GM10248 (cell line): ENCODE measurements at regions not wholly inside any gene's neighbourhood (a gene's known extent, or its start where the extent isn't known, plus 50 kb on each side); places are given as distances from the start of the nearest gene placed in this dataset.
"Not testable (repeated sequence)": the region's sequence is repeated elsewhere in the genome, so short reads cannot be mapped to it uniquely, and the experiment has no call there.

Experiments used
- CTCF ChIA-PET: fragments of 300-600 bp; sonication (Branson Sonifier 250); formaldehyde crosslinking; extraction: SDS; loops from one replicate; lab custom pipeline; 2021; ENCODE audit warnings: antibody characterized with exemption; lab: Yijun Ruan, JAX
- POLR2A ChIA-PET: fragments of 350-650 bp; sonication (Branson Sonifier 250); formaldehyde crosslinking; extraction: SDS; loops from one replicate; lab custom pipeline; 2020; ENCODE audit warnings: antibody characterized with exemption; lab: Yijun Ruan, JAX
- DNase-seq: peaks from one replicate; pipeline ENCODE4 v3.0.0; 2012; ENCODE audit errors: extremely low spot score
- CTCF ChIP-seq: IDR thresholded peaks from 2 replicates; pipeline ENCODE4 v1.5.1; 2012; ENCODE audit warnings: mild to moderate bottlenecking, low read depth; ENCODE audit errors: extremely low read depth, missing control alignments, control extremely low read depth

GRCh38 chr12:102643879-102644575 lies 163.7 kb upstream of the IGF1 start:
- no peak for TF ChIP-seq CTCF
- no peak for DNase-seq
- ChIA-PET CTCF (interaction anchor here (0.5 to 1.2 kb wide), 4 partner anchors 22 to 139 kb away, joined by 3 read pairs; no protein-coding TSS in a partner anchor), POLR2A (no interaction called here)

- no peak for TF ChIP-seq CTCF
- DNase-seq: no peak
- ChIA-PET CTCF (interaction anchor here (0.8 to 2.1 kb wide), 4 partner anchors 9 to 158 kb away, joined by 3 to 5 read pairs (median 4); no protein-coding TSS in a partner anchor), POLR2A (no interaction called here)
Observed at GRCh38 chr12:102642199-102642598, 161.8 kb upstream of the IGF1 start.

- CTCF ChIA-PET: interaction anchor here (2.1 kb wide), 1 partner anchor 17 kb away, joined by 5 read pairs; no protein-coding TSS in a partner anchor
- POLR2A ChIA-PET: not testable (repeated sequence)
Observed at GRCh38 chr12:102640658-102641057, 160.3 kb upstream of the IGF1 start.

GRCh38 chr12:102638777-102639176 lies 158.4 kb upstream of the IGF1 start:
- DNase-seq: no peak
- no peak for TF ChIP-seq CTCF
- POLR2A ChIA-PET: no interaction called here
- CTCF ChIA-PET: no interaction called here

More at GRCh38 chr12:102640658-102641057, 160.3 kb upstream of the IGF1 start:
- DNase-seq: not testable (repeated sequence)

- ChIA-PET POLR2A (no interaction called here), CTCF (interaction anchor here (0.7 to 1.3 kb wide), 2 partner anchors 12 to 184 kb away, joined by 3 read pairs; no protein-coding TSS in a partner anchor)
- no peak for DNase-seq
- no peak for TF ChIP-seq CTCF
Observed at GRCh38 chr12:102633981-102634605, 153.7 kb upstream of the IGF1 start.

- no peak for DNase-seq
- TF ChIP-seq CTCF: no peak
- CTCF ChIA-PET: interaction anchor here (0.9 kb wide), 1 partner anchor 15 kb away, joined by 3 read pairs; no protein-coding TSS in a partner anchor
- POLR2A ChIA-PET: no interaction called here
Observed at GRCh38 chr12:102631274-102631673, 150.9 kb upstream of the IGF1 start.
